CD8-positive, alpha-beta memory T cell (primary cell): ENCODE measurements at regions not wholly inside any gene's neighbourhood (a gene's known extent, or its start where the extent isn't known, plus 50 kb on each side); places are given as distances from the start of the nearest gene placed in this dataset.

Experiments
- CTCF ChIA-PET: fragments of 350-600 bp; sonication (Branson Sonifier 250); formaldehyde crosslinking; loops from one replicate; lab custom pipeline; 2021; ENCODE audit warnings: antibody characterized with exemption; lab: Charles Lee
- POLR2A ChIA-PET: fragments of 350-600 bp; sonication (Branson Sonifier 250); formaldehyde crosslinking; loops from one replicate; lab custom pipeline; 2021; ENCODE audit warnings: antibody characterized with exemption; lab: Charles Lee
- DNase-seq, 5 donors: peaks; one replicate each; pipeline versions ENCODE4 v3.0.0 to v3.0.0-alpha.2; 2020 to 2022; ENCODE audit warnings: mixed read lengths in 1 of 5
- H3K27ac ChIP-seq: one replicate; pipeline ENCODE4 v1.7.0; 2013; ENCODE audit warnings: low read depth, mild to moderate bottlenecking, low read length, moderate library complexity
- H3K27me3 ChIP-seq: 2 replicates; pipeline ENCODE4 v1.7.0; 2013; ENCODE audit warnings: low read length, mild to moderate bottlenecking; ENCODE audit not compliant: insufficient read depth, poor library complexity, severe bottlenecking
- H3K36me3 ChIP-seq: 2 replicates; pipeline ENCODE4 v1.7.0; 2013; ENCODE audit warnings: mild to moderate bottlenecking, low read length, moderate library complexity; ENCODE audit not compliant: insufficient read depth
- H3K4me1 ChIP-seq: 2 replicates; pipeline ENCODE4 v1.7.0; 2013; ENCODE audit warnings: mild to moderate bottlenecking, low read length, moderate library complexity; ENCODE audit not compliant: insufficient read depth
- H3K4me3 ChIP-seq: 2 replicates; pipeline ENCODE4 v1.7.0; 2013; ENCODE audit warnings: mild to moderate bottlenecking, low read length
- H3K9me3 ChIP-seq: 2 replicates; pipeline ENCODE4 v1.7.0; 2013; ENCODE audit warnings: mild to moderate bottlenecking, low read length
- H3K27ac Mint-ChIP-seq, 8 donors: one replicate each; pipeline ENCODE4 v1.8.0; 2020 to 2021; ENCODE audit warnings: mixed read lengths in 8 of 8, mild to moderate bottlenecking in 6 of 8, inconsistent platforms in 3 of 8, moderate library complexity in 3 of 8
- H3K27me3 Mint-ChIP-seq, 2 donors: one replicate each; pipeline ENCODE4 v1.8.0; 2020 to 2021; ENCODE audit warnings: mixed read lengths in 2 of 2, mild to moderate bottlenecking in 1 of 2, moderate library complexity in 1 of 2
- H3K36me3 Mint-ChIP-seq, 3 donors: one replicate each; pipeline ENCODE4 v1.8.0; 2020 to 2021; ENCODE audit warnings: mixed read lengths in 3 of 3, inconsistent platforms in 1 of 3, mild to moderate bottlenecking in 1 of 3
- H3K4me1 Mint-ChIP-seq, 3 donors: one replicate each; pipeline ENCODE4 v1.8.0; 2020 to 2021; ENCODE audit warnings: mixed read lengths in 3 of 3, inconsistent platforms in 1 of 3, mild to moderate bottlenecking in 1 of 3
- H3K4me3 Mint-ChIP-seq, 7 donors: one replicate each; pipeline ENCODE4 v1.8.0; 2020 to 2021; ENCODE audit warnings: mixed read lengths in 7 of 7, mild to moderate bottlenecking in 6 of 7, moderate library complexity in 4 of 7, inconsistent platforms in 2 of 7
- H3K9me3 Mint-ChIP-seq, 5 donors: one replicate each; pipeline ENCODE4 v1.8.0; 2020 to 2022; ENCODE audit warnings: mixed read lengths in 5 of 5, mild to moderate bottlenecking in 3 of 5, moderate library complexity in 2 of 5, inconsistent platforms in 1 of 5

GRCh38 chr2:224206816-224207215, 167.7 kb upstream of the SERPINE2 start:
- DNase-seq, result no peak
- H3K27me3 ChIP-seq, result no peaks in the 10 kb centered on the region
- H3K27ac Mint-ChIP-seq, result no peak overlapping the region
- no peaks in the 10 kb centered on the region for H3K36me3 ChIP-seq
- H3K27ac ChIP-seq, result no peak overlapping the region
- H3K9me3 ChIP-seq, result no peaks in the 10 kb centered on the region
- peaks cover 0 to 2% (median 0%) of the 10 kb centered on the region in 5 donors for H3K9me3 Mint-ChIP-seq
- H3K4me3 ChIP-seq, result no peak overlapping the region
- H3K4me3 Mint-ChIP-seq, result no peak overlapping the region
- no peaks in the 10 kb centered on the region for H3K36me3 Mint-ChIP-seq
- H3K27me3 Mint-ChIP-seq, result peaks cover 11 to 12% of the 10 kb centered on the region in 2 donors
- H3K4me1 Mint-ChIP-seq, result no peaks in the 10 kb centered on the region
- POLR2A ChIA-PET, result no interaction called here
- no peaks in the 10 kb centered on the region for H3K4me1 ChIP-seq
- CTCF ChIA-PET, result no interaction called here

DNA sequence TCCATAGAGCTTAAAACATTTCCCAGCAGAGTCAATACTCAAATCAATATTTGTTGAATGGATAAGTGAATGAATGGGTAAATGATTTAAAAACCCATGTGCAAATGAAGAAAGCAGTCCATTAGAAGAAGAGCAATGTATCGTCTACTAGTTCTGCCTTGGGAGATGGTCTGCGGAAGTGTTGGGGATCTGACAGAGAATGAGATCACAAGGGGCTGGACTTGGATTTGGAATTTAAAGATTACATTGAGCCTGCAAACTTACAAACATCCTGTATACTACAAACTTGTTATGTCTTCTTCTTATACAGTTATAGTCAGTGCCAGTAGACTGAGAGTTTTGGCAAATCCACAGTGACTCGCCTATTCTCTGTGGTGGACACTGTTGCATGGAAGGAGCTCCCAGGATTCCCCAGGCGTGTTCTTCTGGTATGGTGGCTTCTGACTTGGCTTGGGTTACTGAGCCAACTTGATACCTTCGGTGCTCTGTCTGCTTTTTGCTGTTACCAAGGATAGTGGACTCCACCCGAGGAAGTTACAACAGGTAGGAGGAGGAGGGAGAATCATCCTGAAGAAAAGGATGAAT, 163.3 kb upstream of the SERPINE2 start:
- POLR2A ChIA-PET, result no interaction called here
- Mint-ChIP-seq H3K4me1 (no peaks in the 10 kb centered on the region), H3K27ac (no peak overlapping the region), H3K9me3 (peaks cover 0 to 2% (median 0%) of the 10 kb centered on the region in 5 donors), H3K36me3 (no peaks in the 10 kb centered on the region), H3K27me3 (peaks cover 10 to 11% of the 10 kb centered on the region in 2 donors), H3K4me3 (no peak overlapping the region)
- Histone ChIP-seq H3K9me3 (no peaks in the 10 kb centered on the region), H3K27ac (no peak overlapping the region), H3K27me3 (no peaks in the 10 kb centered on the region), H3K36me3 (no peaks in the 10 kb centered on the region), H3K4me1 (no peaks in the 10 kb centered on the region), H3K4me3 (no peak overlapping the region)
- no peak for DNase-seq
- CTCF ChIA-PET, result no interaction called here

- no peak overlapping the region for H3K27ac Mint-ChIP-seq
- Histone ChIP-seq H3K36me3 (no peaks in the 10 kb centered on the region), H3K27ac (no peak overlapping the region), H3K4me3 (no peak overlapping the region), H3K27me3 (no peaks in the 10 kb centered on the region), H3K9me3 (no peaks in the 10 kb centered on the region), H3K4me1 (no peaks in the 10 kb centered on the region)
- peaks cover 0 to 6% (median 0%) of the 10 kb centered on the region in 5 donors for H3K9me3 Mint-ChIP-seq
- no peak for DNase-seq
- H3K27me3 Mint-ChIP-seq, result peaks cover 0 to 6% of the 10 kb centered on the region in 2 donors
- POLR2A ChIA-PET, result no interaction called here
- H3K4me3 Mint-ChIP-seq, result no peak overlapping the region
- H3K4me1 Mint-ChIP-seq, result no peaks in the 10 kb centered on the region
- no peaks in the 10 kb centered on the region for H3K36me3 Mint-ChIP-seq
- CTCF ChIA-PET, result interaction anchor here (0.6 kb wide), 1 partner anchor 271 kb away, joined by 3 read pairs; no protein-coding TSS in a partner anchor
Observed at GRCh38 chr2:224198436-224198835, 159.3 kb upstream of the SERPINE2 start.

- no peaks in the 10 kb centered on the region for H3K4me1 Mint-ChIP-seq
- CTCF ChIA-PET, result no interaction called here
- H3K4me1 ChIP-seq, result no peaks in the 10 kb centered on the region
- peaks cover 0 to 6% (median 0%) of the 10 kb centered on the region in 5 donors for H3K9me3 Mint-ChIP-seq
- H3K27me3 ChIP-seq, result no peaks in the 10 kb centered on the region
- H3K27me3 Mint-ChIP-seq, result no peaks in the 10 kb centered on the region
- H3K27ac ChIP-seq, result no peak overlapping the region
- POLR2A ChIA-PET, result no interaction called here
- no peak overlapping the region for H3K27ac Mint-ChIP-seq
- no peaks in the 10 kb centered on the region for H3K36me3 ChIP-seq
- no peaks in the 10 kb centered on the region for H3K36me3 Mint-ChIP-seq
- H3K9me3 ChIP-seq, result no peaks in the 10 kb centered on the region
- no peak overlapping the region for H3K4me3 Mint-ChIP-seq
- DNase-seq, result no peak
- H3K4me3 ChIP-seq, result no peak overlapping the region
Observed at GRCh38 chr2:224196810-224197209, 157.7 kb upstream of the SERPINE2 start.

DNA sequence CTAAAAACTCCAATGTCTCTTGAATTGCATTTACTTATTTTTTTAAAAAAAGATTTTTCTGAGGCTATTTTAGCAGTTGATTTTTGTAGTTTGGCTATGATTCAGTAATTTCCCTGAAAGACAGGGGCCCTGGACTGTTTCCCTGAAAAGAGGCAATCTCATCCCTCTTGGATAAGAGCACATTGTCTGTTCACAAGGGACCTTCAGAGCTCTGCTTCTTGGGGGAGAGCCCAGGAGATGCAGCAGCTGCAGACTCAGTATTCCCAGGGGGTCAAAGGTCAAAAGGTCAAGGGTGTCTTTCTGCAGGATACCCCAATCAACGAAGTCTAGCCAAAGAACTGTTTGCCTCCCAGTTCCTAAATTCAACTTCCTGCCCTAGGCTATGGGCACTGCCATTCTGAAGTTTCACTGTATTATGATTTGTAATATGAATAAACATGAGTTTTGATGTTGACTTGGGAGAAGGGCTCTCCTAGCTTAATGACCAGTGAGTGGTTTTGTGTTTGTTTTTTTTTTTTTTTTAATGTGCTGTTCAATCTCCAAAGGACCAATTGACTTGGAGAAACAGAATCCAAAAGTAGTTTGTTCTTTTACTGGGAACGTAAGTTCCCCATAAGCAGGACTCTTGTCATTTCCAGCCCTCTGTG, 157.0 kb upstream of the SERPINE2 start:
- CTCF ChIA-PET, result no interaction called here
- H3K4me1 Mint-ChIP-seq, result no peaks in the 10 kb centered on the region
- H3K27ac Mint-ChIP-seq, result no peak overlapping the region
- peaks cover 0 to 6% (median 0%) of the 10 kb centered on the region in 5 donors for H3K9me3 Mint-ChIP-seq
- H3K4me3 Mint-ChIP-seq, result no peak overlapping the region
- no peaks in the 10 kb centered on the region for H3K36me3 Mint-ChIP-seq
- Histone ChIP-seq H3K4me3 (no peak overlapping the region), H3K27me3 (no peaks in the 10 kb centered on the region), H3K36me3 (no peaks in the 10 kb centered on the region), H3K4me1 (no peaks in the 10 kb centered on the region), H3K27ac (no peak overlapping the region), H3K9me3 (no peaks in the 10 kb centered on the region)
- DNase-seq, result no peak
- H3K27me3 Mint-ChIP-seq, result no peaks in the 10 kb centered on the region
- POLR2A ChIA-PET, result no interaction called here

- Mint-ChIP-seq H3K9me3 (peaks cover 0 to 6% (median 0%) of the 10 kb centered on the region in 5 donors), H3K4me3 (no peak overlapping the region), H3K36me3 (no peaks in the 10 kb centered on the region), H3K27ac (no peak overlapping the region), H3K4me1 (no peaks in the 10 kb centered on the region), H3K27me3 (no peaks in the 10 kb centered on the region)
- Histone ChIP-seq H3K27ac (no peak overlapping the region), H3K27me3 (no peaks in the 10 kb centered on the region), H3K4me3 (no peak overlapping the region), H3K4me1 (no peaks in the 10 kb centered on the region), H3K9me3 (no peaks in the 10 kb centered on the region), H3K36me3 (no peaks in the 10 kb centered on the region)
- ChIA-PET POLR2A (no interaction called here), CTCF (no interaction called here)
- no peak for DNase-seq
Observed at GRCh38 chr2:224194161-224194560, 155.1 kb upstream of the SERPINE2 start.

- no peak overlapping the region for H3K4me3 Mint-ChIP-seq
- no peak for DNase-seq
- no peaks in the 10 kb centered on the region for H3K4me1 Mint-ChIP-seq
- ChIA-PET POLR2A (no interaction called here), CTCF (no interaction called here)
- no peak overlapping the region for H3K27ac Mint-ChIP-seq
- Histone ChIP-seq H3K27me3 (no peaks in the 10 kb centered on the region), H3K36me3 (no peaks in the 10 kb centered on the region), H3K9me3 (no peaks in the 10 kb centered on the region), H3K4me3 (no peak overlapping the region), H3K4me1 (no peaks in the 10 kb centered on the region), H3K27ac (no peak overlapping the region)
- peaks cover 0 to 8% (median 3%) of the 10 kb centered on the region in 5 donors for H3K9me3 Mint-ChIP-seq
- H3K36me3 Mint-ChIP-seq, result no peaks in the 10 kb centered on the region
- H3K27me3 Mint-ChIP-seq, result peaks cover 0 to 4% of the 10 kb centered on the region in 2 donors
Observed at GRCh38 chr2:224191465-224191864, 152.4 kb upstream of the SERPINE2 start.

- H3K4me1 Mint-ChIP-seq, result no peaks in the 10 kb centered on the region
- H3K4me3 ChIP-seq, result no peak overlapping the region
- no peaks in the 10 kb centered on the region for H3K27me3 ChIP-seq
- H3K4me3 Mint-ChIP-seq, result no peak overlapping the region
- no peaks in the 10 kb centered on the region for H3K9me3 ChIP-seq
- no peak overlapping the region for H3K27ac ChIP-seq
- CTCF ChIA-PET, result no interaction called here
- H3K36me3 Mint-ChIP-seq, result no peaks in the 10 kb centered on the region
- peaks cover 0 to 4% of the 10 kb centered on the region in 2 donors for H3K27me3 Mint-ChIP-seq
- POLR2A ChIA-PET, result no interaction called here
- no peak for DNase-seq
- H3K4me1 ChIP-seq, result no peaks in the 10 kb centered on the region
- H3K27ac Mint-ChIP-seq, result no peak overlapping the region
- no peaks in the 10 kb centered on the region for H3K36me3 ChIP-seq
- H3K9me3 Mint-ChIP-seq, result peaks cover 0 to 10% (median 3%) of the 10 kb centered on the region in 5 donors
Observed at GRCh38 chr2:224190936-224191270, 151.8 kb upstream of the SERPINE2 start.
